IMR-90 (cell line): ENCODE measurements at regions not wholly inside any gene's neighbourhood (a gene's known extent, or its start where the extent isn't known, plus 50 kb on each side); places are given as distances from the start of the nearest gene placed in this dataset.

Experiments used
- ATAC-seq: fragments of 200-7000 bp; cut with Tn5 transposase; 2 replicates; pipeline ENCODE4 v1.9.1; 2020; ENCODE audit warnings: low read depth, mild to moderate bottlenecking, moderate library complexity
- BruUV-seq: library from RNA; stranded (reverse); fragments of 400-500 nt; replicated peaks from 2 replicates; lab custom pipeline; 2021; lab: Mats Ljungman, UMichigan
- CTCF ChIA-PET: fragments of 300-600 bp; formaldehyde crosslinking; extraction: SDS; loops from one replicate; lab custom pipeline; 2021; ENCODE audit warnings: antibody characterized with exemption; lab: Yijun Ruan, JAX
- POLR2A ChIA-PET: fragments of 300-600 bp; sonication (Branson Sonifier 250); formaldehyde crosslinking; loops from one replicate; lab custom pipeline; 2022; ENCODE audit warnings: antibody characterized with exemption; ENCODE audit not compliant: unreplicated experiment; lab: Charles Lee
- DNase-seq: peaks from one replicate; pipeline ENCODE4 v3.0.0; 2013
- H2AFZ ChIP-seq: replicated peaks from 2 replicates; pipeline ENCODE3; 2013; ENCODE audit warnings: low read length, mild to moderate bottlenecking; ENCODE audit not compliant: poor library complexity
- H2AK5ac ChIP-seq: 2 replicates; pipeline ENCODE4 v1.6.1; 2013; ENCODE audit warnings: low read depth, low read length, inconsistent platforms
- H2AK9ac ChIP-seq: replicated peaks from 2 replicates; pipeline ENCODE3; 2013; ENCODE audit warnings: mild to moderate bottlenecking, low read depth, low read length, moderate library complexity; ENCODE audit not compliant: poor library complexity
- H2BK120ac ChIP-seq: 2 replicates; pipeline ENCODE4 v1.6.1; 2013; ENCODE audit warnings: low read depth, low read length, inconsistent platforms
- H2BK15ac ChIP-seq: 3 replicates; pipeline ENCODE4 v1.6.1; 2013; ENCODE audit warnings: low read depth, low read length, inconsistent platforms
- H2BK20ac ChIP-seq: 2 replicates; pipeline ENCODE4 v1.6.1; 2013; ENCODE audit warnings: low read depth, mild to moderate bottlenecking, inconsistent platforms, low read length, moderate library complexity
- H2BK5ac ChIP-seq: 2 replicates; pipeline ENCODE4 v1.6.1; 2013; ENCODE audit warnings: mild to moderate bottlenecking, low read depth, low read length, inconsistent platforms; ENCODE audit not compliant: poor library complexity, severe bottlenecking
- H3K14ac ChIP-seq: replicated peaks from 2 replicates; pipeline ENCODE4 v1.6.1; 2013; ENCODE audit warnings: low read depth, low read length, inconsistent platforms
- H3K18ac ChIP-seq: 2 replicates; pipeline ENCODE4 v1.6.1; 2013; ENCODE audit warnings: low read depth, low read length, control low read depth
- H3K23ac ChIP-seq: 2 replicates; pipeline ENCODE4 v1.6.1; 2013; ENCODE audit warnings: low read depth, low read length, inconsistent platforms
- H3K27ac ChIP-seq: 2 replicates; pipeline ENCODE4 v1.5.1; 2013; ENCODE audit warnings: mild to moderate bottlenecking, control low read depth, low read length; ENCODE audit not compliant: insufficient read depth
- H3K27me3 ChIP-seq: 2 replicates; pipeline ENCODE4 v1.6.1; 2013; ENCODE audit warnings: low read length; ENCODE audit not compliant: control insufficient read depth, insufficient read depth
- H3K36me3 ChIP-seq: 2 replicates; pipeline ENCODE4 v1.6.1; 2013; ENCODE audit warnings: low read length, mixed read lengths; ENCODE audit not compliant: control insufficient read depth, insufficient read depth
- H3K4ac ChIP-seq: 2 replicates; pipeline ENCODE4 v1.6.1; 2013; ENCODE audit warnings: low read depth, low read length, inconsistent platforms
- H3K4me1 ChIP-seq: 2 replicates; pipeline ENCODE4 v1.6.1; 2013; ENCODE audit warnings: low read length, mixed read lengths; ENCODE audit not compliant: control insufficient read depth, insufficient read depth
- H3K4me2 ChIP-seq: 2 replicates; pipeline ENCODE4 v1.6.1; 2013; ENCODE audit warnings: low read depth, mild to moderate bottlenecking, control low read depth, low read length, moderate library complexity
- H3K4me3 ChIP-seq: 2 replicates; pipeline ENCODE4 v1.5.1; 2013; ENCODE audit warnings: low read depth, mild to moderate bottlenecking, control low read depth, low read length, moderate library complexity; ENCODE audit not compliant: insufficient read depth
- H3K56ac ChIP-seq: 2 replicates; pipeline ENCODE4 v1.6.1; 2013; ENCODE audit warnings: low read length, inconsistent platforms; ENCODE audit not compliant: insufficient read depth; ENCODE audit errors: extremely low read depth
- H3K79me1 ChIP-seq, 2 experiments: 2 replicates each; pipeline ENCODE4 v1.6.1; 2013; ENCODE audit warnings: low read length in 2 of 2, inconsistent platforms in 1 of 2, low read depth in 1 of 2
- H3K9ac ChIP-seq: 2 replicates; pipeline ENCODE4 v1.6.1; 2013; ENCODE audit warnings: low read depth, low read length, control low read depth
- H3K9me1 ChIP-seq: 2 replicates; pipeline ENCODE4 v1.6.1; 2013; ENCODE audit warnings: low read length, inconsistent platforms; ENCODE audit not compliant: insufficient read depth
- H3K9me3 ChIP-seq: 2 replicates; pipeline ENCODE4 v1.6.1; 2013; ENCODE audit warnings: low read length; ENCODE audit not compliant: control insufficient read depth, insufficient read depth
- H4K20me1 ChIP-seq: 2 replicates; pipeline ENCODE4 v1.6.1; 2013; ENCODE audit warnings: low read length, inconsistent platforms; ENCODE audit not compliant: insufficient read depth
- H4K5ac ChIP-seq: 2 replicates; pipeline ENCODE4 v1.6.1; 2013; ENCODE audit warnings: mild to moderate bottlenecking, low read depth, low read length, control low read depth
- H4K8ac ChIP-seq, 2 experiments: 2 replicates each; pipeline ENCODE4 v1.6.1; 2013; ENCODE audit warnings: low read depth in 2 of 2, low read length in 2 of 2, control low read depth in 1 of 2, inconsistent platforms in 1 of 2
- H4K91ac ChIP-seq: 2 replicates; pipeline ENCODE4 v1.6.1; 2013; ENCODE audit warnings: low read depth, low read length, inconsistent platforms; ENCODE audit not compliant: insufficient read depth
- BHLHE40 ChIP-seq: fragments of 150-350 bp; IDR thresholded peaks from 2 replicates; pipeline ENCODE4 v1.6.1; 2016; ENCODE audit warnings: mild to moderate bottlenecking, low read depth, low read length
- CEBPB ChIP-seq: IDR thresholded peaks from 2 replicates; pipeline ENCODE4 v1.6.1; 2012; ENCODE audit warnings: low read depth, low read length, improper control_type of control experiment
- CHD1 ChIP-seq: IDR thresholded peaks from 2 replicates; pipeline ENCODE4 v1.6.1; 2012; ENCODE audit warnings: low read depth, low read length, improper control_type of control experiment
- CTCF ChIP-seq: conservative IDR thresholded peaks from 2 replicates; pipeline ENCODE4 v1.5.1; 2012; ENCODE audit warnings: mild to moderate bottlenecking, low read depth, low read length, improper control_type of control experiment
- ELK1 ChIP-seq: fragments of 150-350 bp; IDR thresholded peaks from 2 replicates; pipeline ENCODE4 v1.6.1; 2016; ENCODE audit warnings: low read depth, mild to moderate bottlenecking, low read length, moderate library complexity, borderline replicate concordance
- MAFK ChIP-seq: IDR thresholded peaks from 2 replicates; pipeline ENCODE4 v1.6.1; 2012; ENCODE audit warnings: low read depth, low read length, improper control_type of control experiment
- MAZ ChIP-seq: IDR thresholded peaks from 2 replicates; pipeline ENCODE4 v1.6.1; 2012; ENCODE audit warnings: low read depth, mild to moderate bottlenecking, low read length, improper control_type of control experiment, moderate library complexity, borderline replicate concordance
- NFE2L2 ChIP-seq: fragments of 150-350 bp; IDR thresholded peaks from 2 replicates; pipeline ENCODE4 v1.6.1; 2016; ENCODE audit warnings: low read depth, mild to moderate bottlenecking, low read length
- POLR2A ChIP-seq: IDR thresholded peaks from 2 replicates; pipeline ENCODE4 v1.6.1; 2012; ENCODE audit warnings: mild to moderate bottlenecking, low read depth, low read length
- RAD21 ChIP-seq: IDR thresholded peaks from 2 replicates; pipeline ENCODE4 v1.6.1; 2012; ENCODE audit warnings: low read length, improper control_type of control experiment
- RCOR1 ChIP-seq: IDR thresholded peaks from 2 replicates; pipeline ENCODE4 v1.6.1; 2012; ENCODE audit warnings: mild to moderate bottlenecking, low read length, improper control_type of control experiment; ENCODE audit not compliant: insufficient replicate concordance
- RFX5 ChIP-seq: IDR thresholded peaks from 2 replicates; pipeline ENCODE4 v1.8.0; 2012; ENCODE audit warnings: low read depth, mild to moderate bottlenecking, low read length, moderate library complexity
- SMC3 ChIP-seq: fragments of 150-350 bp; IDR thresholded peaks from 2 replicates; pipeline ENCODE4 v1.6.1; 2016; ENCODE audit warnings: low read depth, mild to moderate bottlenecking, antibody characterized with exemption, low read length, moderate library complexity
- WGBS, 2 experiments: methylation state at CpG; one replicate each; pipeline versions ENCODE4 v1.1.5 to v1.1.7; 2013; ENCODE audit warnings: missing lambda C conversion rate in 2 of 2; ENCODE audit not compliant: insufficient read length in 1 of 2; ENCODE audit errors: extremely low coverage in 2 of 2; 5-methylcytosine and 5-hydroxymethylcytosine counted together
- dilution Hi-C: fragments of 300-500 bp; cut with HindIII; formaldehyde crosslinking; loops from one replicate; pipeline ENCODE4 v1.14.3; 2018; ENCODE audit warnings: low sequenced_read_pairs; ENCODE audit not compliant: unreplicated experiment
- in situ Hi-C: fragments of 300-500 bp; cut with MboI; formaldehyde crosslinking; loops from 3 replicates; pipeline ENCODE4 v1.14.3; 2019; ENCODE audit warnings: low sequenced_read_pairs, inconsistent platforms, mixed read lengths
- intact Hi-C: fragments of 100-400 bp; cut with micrococcal nuclease; formaldehyde crosslinking; loops from 2 replicates; pipeline ENCODE4 v1.10.0; 2022

GRCh38 chr10:63718421-63718820 lies 197.2 kb downstream of the REEP3 start:
- DNase-seq: no peak
- no peak overlapping the region for H3K18ac ChIP-seq
- H3K4me3 ChIP-seq: no peak overlapping the region
- H2AK5ac ChIP-seq: no peak overlapping the region
- in situ Hi-C loops: loop anchor here (10.0 kb wide), 1 partner anchor 254 kb away; the partner anchor contains the start of gene JMJD1C
- no peak overlapping the region for H4K5ac ChIP-seq
- ChIA-PET POLR2A (interaction anchor here (0.5 kb wide), 1 partner anchor 517 kb away, joined by 5 read pairs; no protein-coding TSS in a partner anchor), CTCF (interaction anchor here (0.7 to 3.6 kb wide), 4 partner anchors 14 to 552 kb away, joined by 3 to 35 read pairs (median 14); no protein-coding TSS in a partner anchor)
- H2AFZ ChIP-seq: no peak overlapping the region
- no peak overlapping the region for H3K4ac ChIP-seq
- H3K4me2 ChIP-seq: no peak overlapping the region
- dilution Hi-C loops: loop anchor here (25.0 kb wide), 1 partner anchor 556 kb away; no protein-coding TSS in a partner anchor
- H3K4me1 ChIP-seq: 0 out of 2 replicates have a peak, but pooled peaks cover 1% of the 10 kb centered on the region
- no peak overlapping the region for H4K91ac ChIP-seq
- ATAC-seq: no peak
- no peak overlapping the region for H3K14ac ChIP-seq
- H2BK120ac ChIP-seq: no peak overlapping the region
- no peak overlapping the region for H3K23ac ChIP-seq
- H3K36me3 ChIP-seq: no peaks in the 10 kb centered on the region
- H2AK9ac ChIP-seq: no peak overlapping the region
- H3K27me3 ChIP-seq: peaks cover 2% of the 10 kb centered on the region; the same call in 1 of the 2 replicates
- 95% methylated on average over 4 of the region's 7 CpGs; no CpG with 5 or more reads in 1 of the 2 experiments for WGBS, 2 experiments
- intact Hi-C loops: loop anchor here (5.0 kb wide), 1 partner anchor 251 kb away; the partner anchor contains the start of gene JMJD1C
- H3K79me1 ChIP-seq: no peaks in the 10 kb centered on the region
- no peaks in the 10 kb centered on the region for H3K9me3 ChIP-seq
- no peaks in the 10 kb centered on the region for H4K20me1 ChIP-seq
- no peak overlapping the region; a peak in 1 of 4 replicates for H4K8ac ChIP-seq
- H3K9ac ChIP-seq: no peak overlapping the region
- no peak for TF ChIP-seq RCOR1
- no peak for TF ChIP-seq CEBPB
- no peak for TF ChIP-seq RAD21
- TF ChIP-seq SMC3: no peak
- TF ChIP-seq CTCF: no peak
- no peak for TF ChIP-seq POLR2A
- TF ChIP-seq BHLHE40: no peak
- no peak for TF ChIP-seq MAFK
- no peak for TF ChIP-seq NFE2L2
- no peak for TF ChIP-seq CHD1
- TF ChIP-seq MAZ: no peak
- TF ChIP-seq ELK1: no peak
- no peak for TF ChIP-seq RFX5
- H2BK5ac ChIP-seq: no peak overlapping the region
- H3K56ac ChIP-seq: no peak overlapping the region
- H3K9me1 ChIP-seq: peaks cover 3% of the 10 kb centered on the region; the same call in 1 of the 2 replicates
- no peak overlapping the region for H3K27ac ChIP-seq
- H2BK15ac ChIP-seq: no peak overlapping the region
- BruUV-seq: no TSS peak
- no peak overlapping the region for H2BK20ac ChIP-seq
